Type B pancreatic cell (in vitro differentiated cells): ENCODE measurements at regions not wholly inside any gene's neighbourhood (a gene's known extent, or its start where the extent isn't known, plus 50 kb on each side); places are given as distances from the start of the nearest gene placed in this dataset.

Experiments
- DNase-seq: peaks from one replicate; pipeline ENCODE4 v3.0.0; 2021; ENCODE audit warnings: mixed read lengths; ENCODE audit not compliant: unreplicated experiment; ENCODE audit errors: extremely low spot score
- H3K27ac Mint-ChIP-seq: 2 replicates; pipeline ENCODE4 v1.8.0; 2021; ENCODE audit warnings: mild to moderate bottlenecking, mixed read lengths
- H3K27me3 Mint-ChIP-seq: 2 replicates; pipeline ENCODE4 v1.8.0; 2021; ENCODE audit warnings: mixed read lengths
- H3K36me3 Mint-ChIP-seq: 2 replicates; pipeline ENCODE4 v1.8.0; 2021; ENCODE audit warnings: mixed read lengths
- H3K4me1 Mint-ChIP-seq: one replicate; pipeline ENCODE4 v1.8.0; 2021; ENCODE audit warnings: mixed read lengths; ENCODE audit not compliant: unreplicated experiment
- H3K4me3 Mint-ChIP-seq: 2 replicates; pipeline ENCODE4 v1.8.0; 2021; ENCODE audit warnings: mild to moderate bottlenecking, mixed read lengths
- H3K9me3 Mint-ChIP-seq: 2 replicates; pipeline ENCODE4 v1.8.0; 2021; ENCODE audit warnings: mixed read lengths
- TF ChIP-seq, protein P1 (sequence below): fragments of 200-600 bp; sonication (generic); conservative IDR thresholded peaks from 2 replicates; pipeline ENCODE4 v1.5.0; 2021; ENCODE audit warnings: antibody characterized with exemption, mild to moderate bottlenecking

DNA sequence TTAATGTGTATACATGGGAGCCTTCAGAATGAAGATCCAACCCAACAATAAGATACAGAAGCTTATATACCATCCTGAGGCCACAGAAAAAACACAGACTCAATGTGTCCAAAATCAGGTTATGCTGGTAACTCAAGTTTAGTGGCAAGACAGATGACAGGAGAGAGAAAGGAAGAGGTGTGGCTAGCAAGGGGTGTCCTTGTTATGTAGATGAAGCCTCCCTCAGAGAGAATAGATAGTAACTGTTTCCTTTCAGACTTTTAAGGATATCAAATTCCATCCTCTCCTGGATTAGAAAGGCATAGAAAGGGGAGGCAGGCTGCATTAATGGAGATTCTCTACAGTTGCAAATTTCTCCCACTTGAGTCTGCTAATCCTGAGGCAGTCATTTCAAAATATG lies 447.4 kb downstream of the GABRB3 start:
- no peak for DNase-seq
- Mint-ChIP-seq H3K4me1 (no peaks in the 10 kb centered on the region), H3K9me3 (peaks cover 5% of the 10 kb centered on the region), H3K4me3 (no peak overlapping the region), H3K27me3 (no peaks in the 10 kb centered on the region), H3K36me3 (no peaks in the 10 kb centered on the region), H3K27ac (no peak overlapping the region)
- TF ChIP-seq, protein P1, sequence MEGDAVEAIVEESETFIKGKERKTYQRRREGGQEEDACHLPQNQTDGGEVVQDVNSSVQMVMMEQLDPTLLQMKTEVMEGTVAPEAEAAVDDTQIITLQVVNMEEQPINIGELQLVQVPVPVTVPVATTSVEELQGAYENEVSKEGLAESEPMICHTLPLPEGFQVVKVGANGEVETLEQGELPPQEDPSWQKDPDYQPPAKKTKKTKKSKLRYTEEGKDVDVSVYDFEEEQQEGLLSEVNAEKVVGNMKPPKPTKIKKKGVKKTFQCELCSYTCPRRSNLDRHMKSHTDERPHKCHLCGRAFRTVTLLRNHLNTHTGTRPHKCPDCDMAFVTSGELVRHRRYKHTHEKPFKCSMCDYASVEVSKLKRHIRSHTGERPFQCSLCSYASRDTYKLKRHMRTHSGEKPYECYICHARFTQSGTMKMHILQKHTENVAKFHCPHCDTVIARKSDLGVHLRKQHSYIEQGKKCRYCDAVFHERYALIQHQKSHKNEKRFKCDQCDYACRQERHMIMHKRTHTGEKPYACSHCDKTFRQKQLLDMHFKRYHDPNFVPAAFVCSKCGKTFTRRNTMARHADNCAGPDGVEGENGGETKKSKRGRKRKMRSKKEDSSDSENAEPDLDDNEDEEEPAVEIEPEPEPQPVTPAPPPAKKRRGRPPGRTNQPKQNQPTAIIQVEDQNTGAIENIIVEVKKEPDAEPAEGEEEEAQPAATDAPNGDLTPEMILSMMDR = no peak

DNA sequence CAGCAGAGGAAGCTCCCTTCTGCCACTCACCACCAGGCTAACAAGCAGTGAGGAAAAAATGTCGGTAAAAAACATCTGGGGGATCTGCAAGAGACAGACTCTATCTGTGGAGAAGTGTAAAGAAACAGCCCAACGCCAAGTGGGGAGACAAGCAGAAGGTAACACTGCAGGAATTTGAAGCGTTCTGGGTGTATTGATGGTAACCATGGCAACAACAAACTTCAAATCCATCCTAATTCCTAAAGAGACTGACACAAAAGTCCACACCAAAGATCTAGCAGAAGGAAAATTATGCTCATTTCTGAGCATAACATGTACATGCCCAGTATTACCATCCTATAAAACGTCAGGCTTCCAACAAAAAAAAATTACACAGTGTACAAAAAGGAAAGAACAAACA lies 449.3 kb downstream of the GABRB3 start:
- no peaks in the 10 kb centered on the region for H3K27me3 Mint-ChIP-seq
- TF ChIP-seq, protein P1 = no peak
- H3K4me3 Mint-ChIP-seq = no peak overlapping the region
- H3K9me3 Mint-ChIP-seq = peaks cover 5% of the 10 kb centered on the region
- no peak for DNase-seq
- H3K36me3 Mint-ChIP-seq = no peaks in the 10 kb centered on the region
- no peaks in the 10 kb centered on the region for H3K4me1 Mint-ChIP-seq
- H3K27ac Mint-ChIP-seq = no peak overlapping the region

DNA sequence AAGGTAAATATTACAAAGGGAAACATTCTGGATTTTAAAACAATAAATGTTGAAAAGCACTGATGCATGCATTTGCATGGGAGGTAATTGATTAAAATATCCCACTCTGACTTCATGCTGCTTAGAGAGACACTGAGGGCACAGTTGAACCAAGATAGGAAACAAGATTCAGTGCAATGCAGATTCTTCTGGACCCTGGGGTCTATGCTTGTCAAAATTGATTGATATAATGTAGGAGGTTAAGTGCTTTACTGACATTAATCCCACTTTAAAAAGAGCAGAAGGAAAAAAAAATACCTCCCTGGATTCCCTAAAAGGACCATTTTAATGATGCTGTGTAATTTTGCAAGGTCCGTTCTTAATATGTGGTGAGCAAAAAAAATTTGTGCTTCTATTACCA lies 454.2 kb downstream of the GABRB3 start:
- no peak for DNase-seq
- TF ChIP-seq, protein P1 = no peak
- Mint-ChIP-seq H3K36me3 (no peaks in the 10 kb centered on the region), H3K4me1 (no peaks in the 10 kb centered on the region), H3K27ac (no peak overlapping the region), H3K4me3 (no peak overlapping the region), H3K9me3 (no peaks in the 10 kb centered on the region), H3K27me3 (no peaks in the 10 kb centered on the region)

DNA sequence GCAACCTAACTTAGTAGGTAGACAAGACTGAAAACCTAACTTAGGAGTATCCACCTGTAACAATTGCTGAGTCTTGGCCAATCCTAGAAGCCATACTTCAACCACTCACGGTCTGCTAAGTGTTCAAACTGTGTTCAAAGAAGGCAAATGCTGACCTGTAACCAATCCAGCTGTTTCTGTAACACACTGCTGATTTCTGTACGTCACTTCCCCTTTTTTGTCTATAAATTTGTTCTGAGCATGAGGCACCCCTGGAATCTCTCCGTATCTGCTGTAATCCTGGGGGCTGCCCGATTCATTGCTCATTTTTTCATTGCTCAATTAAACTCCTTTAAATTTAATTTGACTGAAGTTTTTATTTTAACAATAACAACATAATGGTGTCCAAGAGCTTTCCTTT lies 451.4 kb upstream of the ATP10A start:
- Mint-ChIP-seq H3K27me3 (no peaks in the 10 kb centered on the region), H3K36me3 (no peaks in the 10 kb centered on the region), H3K9me3 (peaks cover 10% of the 10 kb centered on the region), H3K27ac (no peak overlapping the region), H3K4me1 (no peaks in the 10 kb centered on the region), H3K4me3 (no peak overlapping the region)
- DNase-seq = no peak
- TF ChIP-seq, protein P1 = no peak

DNA sequence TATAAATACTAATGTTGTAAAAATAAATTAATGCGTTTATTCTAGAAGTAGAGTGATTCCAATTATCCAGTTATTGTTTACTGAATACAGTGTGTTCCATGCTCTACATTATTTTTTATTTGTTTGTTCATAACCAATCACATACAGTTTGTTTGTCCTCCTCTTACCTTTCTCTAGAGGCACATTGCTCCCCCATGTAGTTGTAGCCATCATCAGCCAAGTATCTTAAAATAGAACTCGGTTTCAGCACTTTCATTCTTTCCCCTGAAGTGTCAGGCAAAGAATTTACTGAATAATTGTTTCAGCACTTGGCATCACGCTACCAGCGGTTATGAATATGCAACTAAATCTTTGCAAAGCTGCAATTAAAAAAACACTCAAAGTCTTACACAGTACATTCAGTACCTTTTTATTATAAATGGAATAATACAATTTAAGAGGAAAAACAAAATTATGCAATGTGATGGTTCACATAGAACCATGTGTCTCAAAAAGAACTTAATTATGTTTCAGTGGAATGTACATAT lies 448.6 kb upstream of the ATP10A start:
- H3K36me3 Mint-ChIP-seq = no peaks in the 10 kb centered on the region
- H3K4me1 Mint-ChIP-seq = no peaks in the 10 kb centered on the region
- no peak overlapping the region for H3K4me3 Mint-ChIP-seq
- H3K9me3 Mint-ChIP-seq = peaks cover 17% of the 10 kb centered on the region
- TF ChIP-seq, protein P1 = no peak
- no peak for DNase-seq
- no peak overlapping the region for H3K27ac Mint-ChIP-seq
- H3K27me3 Mint-ChIP-seq = no peaks in the 10 kb centered on the region

DNA sequence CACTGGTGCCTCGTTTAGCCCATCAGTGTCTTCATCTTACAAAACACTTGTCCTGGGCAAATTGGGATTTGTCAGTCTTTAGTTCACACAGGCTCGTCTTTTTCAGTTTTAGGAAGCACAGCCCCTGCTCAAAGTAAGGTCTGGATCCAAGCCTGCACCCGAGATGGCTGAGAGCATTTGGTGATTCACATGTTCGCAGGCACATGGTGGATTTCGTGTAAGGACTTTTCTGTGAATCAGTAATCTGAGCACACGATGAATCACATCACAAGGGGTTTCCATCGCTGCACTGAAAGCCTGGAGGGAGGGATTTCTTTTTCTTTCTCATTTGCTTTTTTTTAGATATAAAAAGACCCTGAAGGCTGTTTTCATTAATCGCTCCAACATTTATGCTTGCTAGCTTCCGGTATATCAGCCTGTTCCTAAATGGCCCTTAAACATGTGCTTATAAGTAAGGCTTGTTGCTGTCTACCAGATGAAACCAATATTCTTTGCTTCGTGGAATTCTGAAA lies 435.6 kb upstream of the ATP10A start:
- DNase-seq = no peak
- Mint-ChIP-seq H3K9me3 (no peaks in the 10 kb centered on the region), H3K4me3 (no peak overlapping the region), H3K27ac (no peak overlapping the region), H3K36me3 (no peaks in the 10 kb centered on the region), H3K27me3 (peaks cover 5% of the 10 kb centered on the region), H3K4me1 (peaks cover 11% of the 10 kb centered on the region)
- TF ChIP-seq, protein P1 = no peak
